Stomach (tissue), 8 donors: ENCODE measurements at regions not wholly inside any gene's neighbourhood (a gene's known extent, or its start where the extent isn't known, plus 50 kb on each side); places are given as distances from the start of the nearest gene placed in this dataset.
"Not testable (repeated sequence)": the region's sequence is repeated elsewhere in the genome, so short reads cannot be mapped to it uniquely, and the experiment has no call there.

ENCODE experiments used
- DNase-seq, 2 donors: peaks; one replicate each; pipeline versions ENCODE4 v3.0.0 to v3.0.0-alpha.2; 2013 to 2019
- H3K27ac ChIP-seq, 5 donors: fragments of 200-600 bp in 4 of 5; sonication (generic) in 4 of 5; one replicate each; pipeline ENCODE4 v1.5.1; 2013 to 2019; ENCODE audit warnings: mild to moderate bottlenecking in 1 of 5, moderate library complexity in 1 of 5
- H3K27me3 ChIP-seq, 3 donors: fragments of 200-600 bp; sonication (generic); one replicate each; pipeline ENCODE4 v1.5.1; 2017 to 2019; ENCODE audit warnings: mixed run types in 1 of 3
- H3K36me3 ChIP-seq, 4 donors: fragments of 200-600 bp; sonication (generic); 1 replicate in 3 of 4; 2 replicates in 1 of 4; pipeline ENCODE4 v1.5.1; 2016 to 2019
- H3K4me1 ChIP-seq, 4 donors: fragments of 200-600 bp; sonication (generic); one replicate each; pipeline ENCODE4 v1.5.1; 2016 to 2019
- H3K4me3 ChIP-seq, 4 donors: fragments of 200-600 bp; sonication (generic) in 3 of 4; one replicate each; pipeline ENCODE4 v1.5.1; 2016 to 2019; ENCODE audit warnings: mild to moderate bottlenecking in 1 of 4
- H3K9me3 ChIP-seq, 4 donors: fragments of 200-600 bp; sonication (generic); one replicate each; pipeline ENCODE4 v1.5.1; 2016 to 2019
- EP300 ChIP-seq: sonication (generic); formaldehyde crosslinking; IDR thresholded peaks from one replicate; pipeline ENCODE4 v1.6.1; 2017; ENCODE audit warnings: antibody characterized with exemption
- POLR2A ChIP-seq, 4 donors: fragments of 450-650 bp; IDR thresholded peaks; one replicate each; pipeline ENCODE4 v1.6.1; 2016; ENCODE audit warnings: antibody characterized with exemption in 4 of 4, control low read depth in 2 of 4, mild to moderate bottlenecking in 1 of 4, moderate library complexity in 1 of 4
- POLR2AphosphoS5 ChIP-seq, 3 donors: sonication (generic); formaldehyde crosslinking; IDR thresholded peaks; one replicate each; pipeline ENCODE4 v1.6.1; 2016; ENCODE audit warnings: antibody characterized with exemption in 3 of 3
- WGBS, 5 donors: extraction: QIAGEN DNeasy Blood & Tissue Kit in 3 of 5; methylation state at CpG; one replicate each; pipeline versions ENCODE4 v1.1.5 to v1.1.7; 2013 to 2018; 5-methylcytosine and 5-hydroxymethylcytosine counted together
- intact Hi-C: fragments of 100-400 bp; cut with DNase I; formaldehyde crosslinking; loops from one replicate; pipeline ENCODE4 v1.15.1; 2023; ENCODE audit warnings: low total_unique reads
- TF ChIP-seq, protein P1 (sequence below), 7 experiments: fragments of 450-650 bp in 4 of 7; fragments of 200-600 bp in 3 of 7; sonication (generic) in 3 of 7; IDR thresholded peaks; one replicate each; pipeline ENCODE4 v1.5.1; 2016 to 2019; ENCODE audit warnings: antibody characterized with exemption in 7 of 7, control low read depth in 2 of 7, mild to moderate bottlenecking in 1 of 7
- donor health status: healthy with polysubstance abuse.
- donor health status: Bipolar disorder and iron deficiency.
- donor health status: healthy.

DNA sequence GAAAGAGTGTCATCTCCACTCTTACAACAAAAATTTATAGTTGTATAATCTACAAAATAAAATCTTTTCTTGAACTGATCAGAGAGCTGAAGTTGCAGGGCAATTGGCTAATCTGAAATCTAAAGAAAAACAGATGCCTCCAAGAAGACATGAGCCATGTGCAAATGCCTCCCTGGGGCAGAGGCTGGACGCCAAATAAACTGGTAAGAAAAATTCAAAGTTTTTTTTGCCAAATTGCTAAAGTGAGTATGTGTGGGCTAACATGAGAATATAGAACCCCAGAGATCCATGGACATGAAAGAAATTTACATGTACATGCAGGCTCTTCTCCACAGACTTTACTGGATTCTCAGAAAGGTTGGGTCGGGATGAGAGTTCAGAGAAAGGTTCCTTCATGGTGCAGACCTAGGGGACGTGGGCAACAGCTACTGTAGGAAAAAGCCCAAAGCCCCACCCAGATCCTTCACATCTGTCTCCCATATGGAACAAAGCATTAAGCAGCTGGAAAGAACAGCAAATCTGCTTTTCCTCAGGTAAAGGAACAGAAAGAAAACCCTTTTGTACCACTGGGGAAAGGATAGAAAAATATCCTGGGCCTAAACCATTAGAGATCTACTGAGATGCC is 90.5 kb upstream of the SIRPG start:
- Histone ChIP-seq H3K9me3 (peaks cover 0 to 5% (median 0%) of the 10 kb centered on the region in 4 donors), H3K36me3 (no peaks in the 10 kb centered on the region), H3K4me1 (no peaks in the 10 kb centered on the region), H3K4me3 (no peak overlapping the region), H3K27me3 (peaks cover 0 to 4% (median 0%) of the 10 kb centered on the region in 3 donors), H3K27ac (no peak overlapping the region)
- no peak for TF ChIP-seq POLR2A (IDR thresholded peaks at IDR 0.05)
- no peak for TF ChIP-seq EP300
- no peak for TF ChIP-seq POLR2AphosphoS5 (IDR thresholded peaks at IDR 0.05)
- TF ChIP-seq, protein P1, sequence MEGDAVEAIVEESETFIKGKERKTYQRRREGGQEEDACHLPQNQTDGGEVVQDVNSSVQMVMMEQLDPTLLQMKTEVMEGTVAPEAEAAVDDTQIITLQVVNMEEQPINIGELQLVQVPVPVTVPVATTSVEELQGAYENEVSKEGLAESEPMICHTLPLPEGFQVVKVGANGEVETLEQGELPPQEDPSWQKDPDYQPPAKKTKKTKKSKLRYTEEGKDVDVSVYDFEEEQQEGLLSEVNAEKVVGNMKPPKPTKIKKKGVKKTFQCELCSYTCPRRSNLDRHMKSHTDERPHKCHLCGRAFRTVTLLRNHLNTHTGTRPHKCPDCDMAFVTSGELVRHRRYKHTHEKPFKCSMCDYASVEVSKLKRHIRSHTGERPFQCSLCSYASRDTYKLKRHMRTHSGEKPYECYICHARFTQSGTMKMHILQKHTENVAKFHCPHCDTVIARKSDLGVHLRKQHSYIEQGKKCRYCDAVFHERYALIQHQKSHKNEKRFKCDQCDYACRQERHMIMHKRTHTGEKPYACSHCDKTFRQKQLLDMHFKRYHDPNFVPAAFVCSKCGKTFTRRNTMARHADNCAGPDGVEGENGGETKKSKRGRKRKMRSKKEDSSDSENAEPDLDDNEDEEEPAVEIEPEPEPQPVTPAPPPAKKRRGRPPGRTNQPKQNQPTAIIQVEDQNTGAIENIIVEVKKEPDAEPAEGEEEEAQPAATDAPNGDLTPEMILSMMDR (IDR thresholded peaks at IDR 0.05) = no peak
- DNase-seq = no peak
- 29 to 76% (median 40%) methylated on average over 3 of the region's 3 CpGs for WGBS, 5 donors
- intact Hi-C loops = no loop called here

DNA sequence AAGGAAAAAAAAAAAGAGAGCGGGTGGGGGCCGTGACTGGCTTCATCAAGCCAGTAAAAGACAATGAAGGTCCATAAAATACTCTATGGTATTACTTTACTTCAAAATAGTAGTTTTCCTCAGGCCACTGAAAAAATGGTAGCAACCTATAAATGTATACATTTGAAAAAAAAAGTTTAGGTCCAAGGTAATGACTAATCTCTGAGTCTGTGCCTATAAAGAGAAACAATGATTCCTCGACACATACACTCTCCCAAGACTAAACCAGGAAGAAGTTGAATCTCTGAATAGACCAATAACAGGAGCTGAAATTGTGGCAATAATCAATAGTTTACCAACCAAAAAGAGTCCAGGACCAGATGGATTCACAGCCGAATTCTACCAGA is 84.5 kb upstream of the SIRPG start:
- intact Hi-C loops, DNase-seq, H3K4me3 ChIP-seq, H3K4me1 ChIP-seq, H3K36me3 ChIP-seq, H3K27ac ChIP-seq, H3K27me3 ChIP-seq, H3K9me3 ChIP-seq: not testable (repeated sequence)
- WGBS, 5 donors = 76 to 89% (median 82%) methylated on average over 3 to 4 of the region's 4 CpGs

DNA sequence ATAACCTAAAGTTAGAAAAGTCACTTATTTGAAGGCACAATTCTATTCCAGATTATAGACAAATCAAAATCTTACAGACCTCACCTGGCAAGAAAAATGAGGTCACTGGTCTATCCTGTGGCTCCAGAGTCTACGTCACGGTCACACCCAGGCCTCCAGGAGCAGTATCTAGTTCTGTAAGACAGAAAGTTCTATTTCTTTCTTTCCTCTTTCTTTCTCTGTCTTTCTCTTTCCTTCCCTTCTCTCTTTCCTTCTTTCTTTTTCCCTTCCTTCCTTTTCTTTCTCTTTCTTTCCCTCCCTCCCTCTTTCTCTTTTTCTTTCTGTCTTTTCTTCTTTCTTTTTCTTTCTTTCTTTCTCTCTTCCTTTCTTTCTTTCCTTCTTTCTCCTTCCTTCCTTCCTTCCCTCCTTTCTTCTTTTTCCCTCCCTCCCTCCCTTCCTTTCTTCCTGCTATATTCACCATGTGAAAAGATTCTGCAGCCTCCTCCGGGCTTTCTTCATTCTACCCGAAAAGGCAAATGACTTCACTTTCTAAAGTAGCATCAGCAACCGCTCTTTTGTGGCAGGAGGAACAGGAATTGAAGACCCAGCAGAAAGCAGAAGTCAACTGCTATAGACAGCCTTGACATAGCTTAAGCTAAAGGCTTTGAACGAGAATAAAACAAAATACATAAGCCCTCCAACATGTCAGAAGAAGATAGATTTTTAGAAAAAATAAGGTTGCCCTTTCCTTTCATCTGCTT is 83.9 kb upstream of the SIRPG start:
- Histone ChIP-seq H3K9me3 (no peaks in the 10 kb centered on the region), H3K4me3 (no peak overlapping the region), H3K36me3 (no peaks in the 10 kb centered on the region), H3K27me3 (peaks cover 0 to 6% (median 0%) of the 10 kb centered on the region in 3 donors), H3K4me1 (no peaks in the 10 kb centered on the region), H3K27ac (no peak overlapping the region)
- intact Hi-C loops = no loop called here
- WGBS, 5 donors = 63 to 70% (median 67%) methylated on average over 6 of the region's 6 CpGs
- no peak for DNase-seq
- no peak for TF ChIP-seq POLR2A (IDR thresholded peaks at IDR 0.05)
- TF ChIP-seq, protein P1 (IDR thresholded peaks at IDR 0.05) = no peak
- no peak for TF ChIP-seq POLR2AphosphoS5 (IDR thresholded peaks at IDR 0.05)
- TF ChIP-seq EP300 = no peak

DNA sequence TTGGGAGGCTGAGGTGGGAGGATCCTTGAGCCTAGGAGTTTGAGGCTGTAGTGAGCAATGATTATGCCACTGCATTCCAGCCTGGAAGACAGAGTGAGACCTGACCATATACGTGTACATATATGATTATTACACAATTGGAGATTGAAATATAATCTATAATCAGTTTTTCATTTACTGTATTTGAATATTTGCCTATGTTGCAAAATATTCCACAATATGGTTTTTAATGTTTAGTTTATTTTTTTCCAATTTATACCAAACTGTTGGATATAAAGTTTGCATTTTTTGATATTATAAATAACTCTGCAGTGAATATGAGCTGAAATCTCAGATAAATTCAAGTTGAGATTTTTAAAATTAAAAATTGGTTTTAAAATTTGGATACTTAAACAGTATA is 79.6 kb upstream of the SIRPG start:
- TF ChIP-seq POLR2A (IDR thresholded peaks at IDR 0.05) = no peak
- no peak for TF ChIP-seq POLR2AphosphoS5 (IDR thresholded peaks at IDR 0.05)
- TF ChIP-seq, protein P1 (IDR thresholded peaks at IDR 0.05) = no peak
- TF ChIP-seq EP300 = no peak
- H3K27me3 ChIP-seq = peaks cover 0 to 13% (median 9%) of the 10 kb centered on the region in 3 donors
- H3K27ac ChIP-seq = no peak overlapping the region
- no peak overlapping the region for H3K4me3 ChIP-seq
- H3K36me3 ChIP-seq = no peaks in the 10 kb centered on the region
- no peak for DNase-seq
- intact Hi-C loops = no loop called here
- H3K9me3 ChIP-seq = no peaks in the 10 kb centered on the region
- H3K4me1 ChIP-seq = no peaks in the 10 kb centered on the region
- WGBS, 5 donors = 78 to 92% (median 85%) methylated on average over 1 of the region's 1 CpG
